B cell (primary cell): ENCODE measurements at regions not wholly inside any gene's neighbourhood (a gene's known extent, or its start where the extent isn't known, plus 50 kb on each side); places are given as distances from the start of the nearest gene placed in this dataset.

ENCODE experiments used
- ATAC-seq: fragments of 200-7000 bp; cut with Tn5 transposase; one replicate; pipeline ENCODE4 v1.10.0; 2021; ENCODE audit warnings: low read depth, mild to moderate bottlenecking, moderate number of reproducible peaks, moderate library complexity
- CTCF ChIA-PET: fragments of 350-600 bp; sonication (Branson Sonifier 250); formaldehyde crosslinking; loops from one replicate; lab custom pipeline; 2021; ENCODE audit warnings: antibody characterized with exemption, inconsistent platforms; lab: Charles Lee
- POLR2A ChIA-PET: fragments of 350-600 bp; sonication (Branson Sonifier 250); formaldehyde crosslinking; loops from one replicate; lab custom pipeline; 2021; ENCODE audit warnings: antibody characterized with exemption; lab: Charles Lee
- DNase-seq: peaks from one replicate; pipeline ENCODE4 v3.0.0; 2013
- H2AFZ ChIP-seq: 2 replicates; pipeline ENCODE4 v1.6.1; 2012; ENCODE audit warnings: mild to moderate bottlenecking, low read depth, low read length; ENCODE audit not compliant: insufficient read depth, poor library complexity, severe bottlenecking
- H3K27ac ChIP-seq, 2 donors: 1 replicate in 1 of 2; 2 replicates in 1 of 2; pipeline ENCODE4 v1.5.1; 2012 to 2013; ENCODE audit warnings: low read length in 2 of 2, mild to moderate bottlenecking in 2 of 2, moderate library complexity in 1 of 2
- H3K27me3 ChIP-seq, 4 experiments: fragments of 200-600 bp in 1 of 4; sonication (generic) in 1 of 4; replicated peaks in 1 of 4; 1 replicate in 2 of 4; 2 replicates in 2 of 4; pipeline versions ENCODE4 v1.6.1 to v1.7.0; 2013 to 2016; ENCODE audit warnings: low read length in 3 of 4, mild to moderate bottlenecking in 2 of 4, mixed read lengths in 1 of 4, moderate library complexity in 1 of 4; ENCODE audit not compliant: insufficient read depth in 4 of 4, control insufficient read depth in 3 of 4; ENCODE audit errors: control extremely low read depth in 1 of 4
- H3K36me3 ChIP-seq, 2 experiments: replicated peaks in 1 of 2; 1 replicate in 1 of 2; 2 replicates in 1 of 2; pipeline versions ENCODE4 v1.6.1 to v1.7.1; 2013; ENCODE audit warnings: low read length in 1 of 2; ENCODE audit not compliant: insufficient read depth in 2 of 2, control insufficient read depth in 1 of 2; ENCODE audit errors: control extremely low read depth in 1 of 2, extremely low read depth in 1 of 2
- H3K4me1 ChIP-seq, 2 donors: fragments of 200-600 bp in 1 of 2; sonication (generic) in 1 of 2; 1 replicate in 1 of 2; 2 replicates in 1 of 2; pipeline versions ENCODE4 v1.5.1 to v1.6.1; 2013 to 2017; ENCODE audit warnings: low read length in 2 of 2; ENCODE audit not compliant: control insufficient read depth in 2 of 2, insufficient read depth in 2 of 2
- H3K4me2 ChIP-seq: replicated peaks from 2 replicates; pipeline ENCODE3; 2012; ENCODE audit warnings: mild to moderate bottlenecking, low read depth, low read length; ENCODE audit not compliant: poor library complexity, severe bottlenecking
- H3K4me3 ChIP-seq, 5 experiments: fragments of 200-600 bp in 1 of 5; sonication (generic) in 1 of 5; 1 replicate in 3 of 5; 2 replicates in 2 of 5; pipeline versions ENCODE4 v1.5.1 to v1.7.0; 2011 to 2016; ENCODE audit warnings: low read length in 4 of 5, mild to moderate bottlenecking in 4 of 5, low read depth in 2 of 5, control low read depth in 1 of 5, moderate library complexity in 1 of 5; ENCODE audit not compliant: insufficient read depth in 1 of 5; ENCODE audit errors: control extremely low read depth in 1 of 5, extremely low read depth in 1 of 5
- H3K79me2 ChIP-seq: fragments of 200-600 bp; sonication (generic); one replicate; pipeline ENCODE4 v1.6.0; 2016; ENCODE audit warnings: low read length; ENCODE audit not compliant: control insufficient read depth, insufficient read depth
- H3K9ac ChIP-seq: fragments of 200-600 bp; sonication (generic); 2 replicates; pipeline ENCODE4 v1.6.1; 2017; ENCODE audit warnings: mild to moderate bottlenecking, low read length, moderate library complexity
- H3K9me3 ChIP-seq, 3 donors: one replicate each; pipeline versions ENCODE4 v1.6.1 to v1.7.1; 2013; ENCODE audit warnings: low read length in 2 of 3; ENCODE audit not compliant: control insufficient read depth in 2 of 3, insufficient read depth in 1 of 3; ENCODE audit errors: control extremely low read depth in 1 of 3
- H4K20me1 ChIP-seq: 2 replicates; pipeline ENCODE4 v1.6.0; 2012; ENCODE audit warnings: mild to moderate bottlenecking, low read length; ENCODE audit not compliant: insufficient read depth, control insufficient read depth, poor library complexity, severe bottlenecking
- H3K27ac Mint-ChIP-seq: one replicate; pipeline ENCODE4 v1.8.0; 2021; ENCODE audit warnings: mixed read lengths
- H3K27me3 Mint-ChIP-seq: one replicate; pipeline ENCODE4 v1.8.0; 2021; ENCODE audit warnings: mixed read lengths
- H3K4me1 Mint-ChIP-seq: one replicate; pipeline ENCODE4 v1.8.0; 2021; ENCODE audit warnings: mixed read lengths
- H3K4me3 Mint-ChIP-seq: one replicate; pipeline ENCODE4 v1.8.0; 2021; ENCODE audit warnings: mixed read lengths
- H3K9me3 Mint-ChIP-seq: one replicate; pipeline ENCODE4 v1.8.0; 2022; ENCODE audit warnings: mixed read lengths; ENCODE audit not compliant: insufficient read depth
- EZH2 ChIP-seq: IDR thresholded peaks from 2 replicates; pipeline ENCODE4 v1.6.1; 2012; ENCODE audit warnings: borderline replicate concordance, low read depth, mild to moderate bottlenecking, moderate library complexity, low read length; ENCODE audit not compliant: insufficient read depth, poor library complexity, severe bottlenecking
- WGBS: methylation state at CpG from one replicate; pipeline ENCODE4 v1.1.5; 2013; ENCODE audit warnings: missing lambda C conversion rate; ENCODE audit not compliant: insufficient coverage; 5-methylcytosine and 5-hydroxymethylcytosine counted together
- intact Hi-C: fragments of 100-400 bp; cut with micrococcal nuclease; formaldehyde crosslinking; loops from one replicate; pipeline ENCODE4 v1.10.0; 2022
- TF ChIP-seq, protein P1 (sequence below): fragments of 200-600 bp; IDR thresholded peaks from one replicate; pipeline ENCODE4 v1.8.0; 2022; ENCODE audit warnings: antibody characterized with exemption, mild to moderate bottlenecking

DNA sequence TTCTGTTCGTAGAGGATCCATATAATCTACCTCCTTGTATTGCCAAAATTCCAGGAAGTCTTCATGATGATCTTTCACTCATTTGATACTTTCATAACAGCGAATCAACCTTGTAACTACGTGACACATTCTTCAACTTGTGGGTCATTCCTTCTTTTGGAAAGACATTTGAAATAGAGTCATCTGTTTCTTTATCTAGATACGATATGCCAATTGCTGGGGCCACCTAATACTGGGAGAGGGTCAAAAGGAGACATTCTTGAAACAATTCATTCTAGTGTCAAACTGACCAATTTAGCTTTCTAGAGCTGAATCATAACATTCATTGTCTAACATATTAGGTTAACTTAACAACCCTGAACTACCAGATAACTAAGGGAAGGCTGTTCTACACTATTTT lies 62.9 kb upstream of the SMAD1 start:
- H3K4me2 ChIP-seq, result no peak overlapping the region
- H3K27me3 Mint-ChIP-seq, result peaks cover 6% of the 10 kb centered on the region
- H3K4me3 ChIP-seq, result no peak overlapping the region
- H3K36me3 ChIP-seq, result no peaks in the 10 kb centered on the region
- H3K27ac ChIP-seq, result no peak overlapping the region
- H3K4me1 Mint-ChIP-seq, result no peaks in the 10 kb centered on the region
- TF ChIP-seq, protein P1, sequence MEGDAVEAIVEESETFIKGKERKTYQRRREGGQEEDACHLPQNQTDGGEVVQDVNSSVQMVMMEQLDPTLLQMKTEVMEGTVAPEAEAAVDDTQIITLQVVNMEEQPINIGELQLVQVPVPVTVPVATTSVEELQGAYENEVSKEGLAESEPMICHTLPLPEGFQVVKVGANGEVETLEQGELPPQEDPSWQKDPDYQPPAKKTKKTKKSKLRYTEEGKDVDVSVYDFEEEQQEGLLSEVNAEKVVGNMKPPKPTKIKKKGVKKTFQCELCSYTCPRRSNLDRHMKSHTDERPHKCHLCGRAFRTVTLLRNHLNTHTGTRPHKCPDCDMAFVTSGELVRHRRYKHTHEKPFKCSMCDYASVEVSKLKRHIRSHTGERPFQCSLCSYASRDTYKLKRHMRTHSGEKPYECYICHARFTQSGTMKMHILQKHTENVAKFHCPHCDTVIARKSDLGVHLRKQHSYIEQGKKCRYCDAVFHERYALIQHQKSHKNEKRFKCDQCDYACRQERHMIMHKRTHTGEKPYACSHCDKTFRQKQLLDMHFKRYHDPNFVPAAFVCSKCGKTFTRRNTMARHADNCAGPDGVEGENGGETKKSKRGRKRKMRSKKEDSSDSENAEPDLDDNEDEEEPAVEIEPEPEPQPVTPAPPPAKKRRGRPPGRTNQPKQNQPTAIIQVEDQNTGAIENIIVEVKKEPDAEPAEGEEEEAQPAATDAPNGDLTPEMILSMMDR, result no peak
- no peak for TF ChIP-seq EZH2
- H3K4me1 ChIP-seq, result no peaks in the 10 kb centered on the region
- POLR2A ChIA-PET, result no interaction called here
- peaks cover 0 to 3% (median 1%) of the 10 kb centered on the region in 4 experiments for H3K27me3 ChIP-seq
- intact Hi-C loops, result no loop called here
- H2AFZ ChIP-seq, result no peak overlapping the region
- no peak overlapping the region for H3K4me3 Mint-ChIP-seq
- no peaks in the 10 kb centered on the region for H3K79me2 ChIP-seq
- CTCF ChIA-PET, result no interaction called here
- ATAC-seq (no peak), DNase-seq (no peak)
- H3K9me3 ChIP-seq, result peaks cover 0 to 2% (median 0%) of the 10 kb centered on the region in 3 donors
- no peak overlapping the region for H3K9ac ChIP-seq
- 85% methylated on average over 2 of the region's 4 CpGs for WGBS
- no peak overlapping the region for H3K27ac Mint-ChIP-seq
- no peaks in the 10 kb centered on the region for H3K9me3 Mint-ChIP-seq
- H4K20me1 ChIP-seq, result no peaks in the 10 kb centered on the region

DNA sequence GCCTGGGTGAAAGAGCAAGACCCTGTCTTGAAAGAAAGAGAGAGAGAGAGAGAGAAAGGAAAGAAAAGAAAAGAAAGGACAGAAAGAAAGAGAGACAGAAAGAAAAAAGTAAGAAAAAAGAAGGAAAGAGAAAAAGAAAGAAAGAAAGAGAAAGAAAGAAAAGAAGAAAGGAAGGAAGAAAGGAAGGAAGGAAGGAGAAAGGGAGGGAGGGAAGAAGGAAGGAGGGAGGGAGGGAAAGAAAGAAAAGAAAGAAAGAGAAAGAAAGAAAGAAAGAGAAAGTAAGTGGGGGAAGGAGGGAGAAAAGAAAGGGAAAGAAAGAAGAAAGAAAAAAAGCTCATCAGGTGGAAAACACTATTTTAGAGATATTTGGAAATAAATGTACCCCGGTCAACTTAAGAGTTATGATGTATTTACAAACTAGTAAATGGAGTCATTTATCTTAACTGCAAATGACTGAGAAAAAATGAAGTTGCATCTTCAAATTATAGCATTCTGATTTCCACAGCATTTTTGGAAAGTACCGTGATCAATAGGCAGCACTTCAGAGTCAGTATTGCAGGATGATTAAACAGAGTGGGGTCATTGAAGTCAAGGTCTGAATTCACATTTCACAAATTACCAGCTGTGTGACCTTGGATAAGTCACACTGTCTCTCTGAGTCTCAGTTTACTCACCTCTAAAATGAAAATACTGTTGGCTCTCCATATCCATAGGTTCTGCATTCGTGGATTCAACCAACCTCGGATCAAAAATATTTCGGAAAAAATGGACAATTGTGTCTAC lies 64.1 kb upstream of the SMAD1 start:
- Histone ChIP-seq H3K36me3 (no peaks in the 10 kb centered on the region), H2AFZ (no peak overlapping the region), H3K4me3 (no peak overlapping the region), H4K20me1 (no peaks in the 10 kb centered on the region), H3K4me1 (no peaks in the 10 kb centered on the region), H3K27me3 (peaks cover 0 to 3% (median 1%) of the 10 kb centered on the region in 4 experiments), H3K9me3 (no peaks in the 10 kb centered on the region), H3K9ac (no peak overlapping the region), H3K79me2 (no peaks in the 10 kb centered on the region), H3K27ac (no peak overlapping the region), H3K4me2 (no peak overlapping the region)
- no peak for ATAC-seq
- TF ChIP-seq, protein P1, result peak; percentile 35
- no peak for TF ChIP-seq EZH2
- intact Hi-C loops, result no loop called here
- no peak overlapping the region for H3K27ac Mint-ChIP-seq
- WGBS, result no CpG with 5 or more reads among the region's 5 CpGs
- no peak overlapping the region for H3K4me3 Mint-ChIP-seq
- H3K4me1 Mint-ChIP-seq, result no peaks in the 10 kb centered on the region
- peaks cover 6% of the 10 kb centered on the region for H3K27me3 Mint-ChIP-seq
- ChIA-PET CTCF (no interaction called here), POLR2A (no interaction called here)
- no peak for DNase-seq
- no peaks in the 10 kb centered on the region for H3K9me3 Mint-ChIP-seq
